OCI-LY3 (cell line): ENCODE measurements at regions not wholly inside any gene's neighbourhood (a gene's known extent, or its start where the extent isn't known, plus 50 kb on each side); places are given as distances from the start of the nearest gene placed in this dataset.

ENCODE experiments used
- CTCF ChIP-seq: fragments of 200-600, 300-600 bp; sonication (generic); IDR thresholded peaks from 2 replicates; pipeline ENCODE4 v1.5.1; 2014; ENCODE audit warnings: antibody characterized with exemption, low read length, low read depth
- EZH2phosphoT487 ChIP-seq: fragments of 200-600 bp; shearing (Covaris generic); IDR thresholded peaks from 2 replicates; pipeline ENCODE4 v1.6.1; 2018; ENCODE audit warnings: antibody characterized with exemption, mixed run types, low read depth

DNA sequence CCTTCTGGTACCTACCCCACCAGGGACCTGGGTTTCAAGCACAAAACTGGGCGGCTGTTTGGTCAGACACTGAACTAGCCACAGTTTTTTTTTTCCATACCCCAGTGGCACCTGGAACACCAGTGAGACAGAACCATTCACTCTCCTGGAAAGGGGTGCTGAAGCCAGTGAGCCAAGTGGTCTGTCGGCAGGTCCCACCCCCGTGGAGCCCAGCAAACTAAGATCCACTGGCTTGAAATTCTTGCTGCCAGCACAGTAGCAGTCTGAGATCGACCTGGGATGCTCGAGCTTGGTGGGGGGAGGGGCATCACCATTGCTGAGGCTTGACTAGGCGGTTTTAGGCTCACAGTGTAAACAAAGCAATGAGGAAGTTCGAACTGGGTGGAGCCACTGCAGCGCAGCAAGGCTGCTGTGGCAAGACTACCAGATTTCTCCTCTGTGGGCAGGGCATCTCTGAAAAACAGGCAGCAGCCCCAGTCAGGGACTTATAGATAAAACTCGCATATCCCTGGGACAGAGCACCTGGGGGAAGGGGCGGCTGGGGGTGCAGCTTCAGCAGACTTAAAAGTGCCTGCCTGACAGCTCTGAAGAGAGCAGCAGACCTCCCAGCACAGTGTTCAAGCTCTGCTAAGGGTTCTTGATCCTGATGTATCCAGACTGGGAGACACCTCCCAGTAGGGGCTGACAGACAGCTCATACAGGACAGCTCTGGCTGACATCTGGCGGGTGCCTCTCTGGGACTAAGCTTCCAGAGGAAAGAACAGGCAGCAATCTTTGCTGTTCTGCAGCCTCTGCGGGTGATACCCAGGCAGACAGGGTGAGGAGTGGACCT, 223.0 kb downstream of the COX18 start:
- TF ChIP-seq CTCF (no peak), EZH2phosphoT487 (no peak)
